GM23338 (cell line): ENCODE measurements at regions not wholly inside any gene's neighbourhood (a gene's known extent, or its start where the extent isn't known, plus 50 kb on each side); places are given as distances from the start of the nearest gene placed in this dataset.

ENCODE experiments used
- ATAC-seq: fragments of 200-7000 bp; cut with Tn5 transposase; 3 replicates; pipeline ENCODE4 v1.9.1; 2020
- DNase-seq: peaks from one replicate; pipeline ENCODE4 v3.0.0-alpha.2; 2015; ENCODE audit warnings: low spot score
- H2AFZ ChIP-seq: fragments of 200-600 bp; sonication (generic); 2 replicates; pipeline ENCODE4 v1.8.0; 2016; ENCODE audit warnings: antibody characterized with exemption, mild to moderate bottlenecking, moderate library complexity
- H3F3A ChIP-seq: fragments of 200-600 bp; sonication (generic); replicated peaks from 2 replicates; pipeline ENCODE4 v1.8.0; 2017; ENCODE audit warnings: antibody characterized with exemption, mixed run types, low read depth
- H3K27ac ChIP-seq: fragments of 200-600 bp; sonication (generic); 2 replicates; pipeline ENCODE4 v1.6.1; 2016; ENCODE audit warnings: low read depth
- H3K27me3 ChIP-seq: fragments of 200-600 bp; sonication (generic); 2 replicates; pipeline ENCODE4 v1.8.0; 2016; ENCODE audit warnings: mild to moderate bottlenecking, mixed run types, moderate library complexity; ENCODE audit not compliant: insufficient read depth
- H3K36me3 ChIP-seq: fragments of 200-600 bp; sonication (generic); 2 replicates; pipeline ENCODE4 v1.8.0; 2016; ENCODE audit warnings: mild to moderate bottlenecking; ENCODE audit not compliant: insufficient read depth
- H3K4me1 ChIP-seq: fragments of 200-600 bp; sonication (generic); 2 replicates; pipeline ENCODE4 v1.8.0; 2016; ENCODE audit warnings: mild to moderate bottlenecking, moderate library complexity; ENCODE audit not compliant: insufficient read depth
- H3K4me2 ChIP-seq: fragments of 200-600 bp; sonication (generic); 2 replicates; pipeline ENCODE4 v1.7.1; 2017; ENCODE audit warnings: mixed run types
- H3K4me3 ChIP-seq: fragments of 200-600 bp; sonication (generic); 2 replicates; pipeline ENCODE4 v1.6.1; 2016; ENCODE audit warnings: mixed run types
- H3K79me2 ChIP-seq: fragments of 200-600 bp; sonication (generic); replicated peaks from 2 replicates; pipeline ENCODE4 v1.8.0; 2017; ENCODE audit warnings: mild to moderate bottlenecking; ENCODE audit not compliant: insufficient read depth
- H3K9me2 ChIP-seq: fragments of 200-600 bp; sonication (generic); 2 replicates; pipeline ENCODE4 v1.8.0; 2017; ENCODE audit not compliant: insufficient read depth
- H4K20me1 ChIP-seq: fragments of 200-600 bp; sonication (generic); replicated peaks from 2 replicates; pipeline ENCODE4 v1.8.0; 2017; ENCODE audit warnings: mild to moderate bottlenecking; ENCODE audit not compliant: insufficient read depth
- H3K27ac Mint-ChIP-seq: 2 replicates; pipeline ENCODE4 v1.8.0; 2020; ENCODE audit warnings: inconsistent platforms, mild to moderate bottlenecking, moderate library complexity, mixed read lengths
- H3K27me3 Mint-ChIP-seq: 3 replicates; pipeline ENCODE4 v1.8.0; 2022; ENCODE audit warnings: low read depth, mild to moderate bottlenecking, moderate library complexity, mixed read lengths, inconsistent platforms; ENCODE audit not compliant: insufficient read depth, poor library complexity
- H3K36me3 Mint-ChIP-seq: 3 replicates; pipeline ENCODE4 v1.8.0; 2021; ENCODE audit warnings: low read depth, mild to moderate bottlenecking, inconsistent platforms, moderate library complexity, mixed read lengths
- H3K4me1 Mint-ChIP-seq: 3 replicates; pipeline ENCODE4 v1.8.0; 2020; ENCODE audit warnings: mild to moderate bottlenecking, inconsistent platforms, mixed read lengths
- H3K4me3 Mint-ChIP-seq: 3 replicates; pipeline ENCODE4 v1.8.0; 2021; ENCODE audit warnings: moderate library complexity, mild to moderate bottlenecking, inconsistent platforms, mixed read lengths
- H3K9me3 Mint-ChIP-seq: 3 replicates; pipeline ENCODE4 v1.8.0; 2020; ENCODE audit warnings: moderate library complexity, mild to moderate bottlenecking, inconsistent platforms, mixed read lengths
- CREB1 ChIP-seq: fragments of 250-450 bp; sonication (Bioruptor Pico); IDR thresholded peaks from 2 replicates; pipeline ENCODE4 v1.5.0; 2020; ENCODE audit warnings: low read depth, mild to moderate bottlenecking, moderate library complexity
- ETS1 ChIP-seq: IDR thresholded peaks from 2 replicates; pipeline ENCODE4 v1.6.1; 2016; ENCODE audit warnings: antibody characterized with exemption
- EZH2 ChIP-seq: fragments of 200-600 bp; sonication (generic); IDR thresholded peaks from one replicate; pipeline ENCODE4 v1.8.0; 2017; ENCODE audit warnings: antibody characterized with exemption, mild to moderate bottlenecking, low read depth; ENCODE audit not compliant: unreplicated experiment
- JUNB ChIP-seq: IDR thresholded peaks from one replicate; pipeline ENCODE4 v1.6.1; 2016; ENCODE audit warnings: antibody characterized with exemption; ENCODE audit not compliant: unreplicated experiment
- NANOG ChIP-seq: IDR thresholded peaks from 2 replicates; pipeline ENCODE4 v1.6.1; 2016; ENCODE audit warnings: antibody characterized with exemption, borderline replicate concordance
- POLR2AphosphoS5 ChIP-seq: IDR thresholded peaks from 2 replicates; pipeline ENCODE4 v1.6.1; 2016; ENCODE audit warnings: antibody characterized with exemption, low read depth
- REST ChIP-seq: IDR thresholded peaks from one replicate; pipeline ENCODE4 v1.6.1; 2018; ENCODE audit warnings: antibody characterized with exemption; ENCODE audit not compliant: unreplicated experiment
- STAT1 ChIP-seq: IDR thresholded peaks from one replicate; pipeline ENCODE4 v1.6.1; 2016; ENCODE audit warnings: antibody characterized with exemption; ENCODE audit not compliant: unreplicated experiment
- ZNF331 ChIP-seq: fragments of 250-450 bp; sonication (Bioruptor Pico); IDR thresholded peaks from 2 replicates; pipeline ENCODE4 v1.5.0; 2020; ENCODE audit warnings: low read depth, mild to moderate bottlenecking, moderate library complexity
- ZNF462 ChIP-seq: fragments of 250-450 bp; sonication (Bioruptor Pico); IDR thresholded peaks from 2 replicates; pipeline ENCODE4 v1.5.0; 2020; ENCODE audit warnings: mild to moderate bottlenecking, moderate library complexity

GRCh38 chr1:182257369-182258063 is 134.1 kb downstream of the GLUL start:
- 0 out of 3 replicates have a peak, but pooled peaks cover 2% of the 10 kb centered on the region for H3K4me1 Mint-ChIP-seq
- Histone ChIP-seq H3K4me2 (no peak overlapping the region), H2AFZ (0 out of 2 replicates have a peak overlapping the region, but pooled peaks have one; percentile 14), H3K36me3 (no peaks in the 10 kb centered on the region), H3K27me3 (no peaks in the 10 kb centered on the region), H3K4me3 (no peak overlapping the region), H3K9me2 (no peaks in the 10 kb centered on the region), H4K20me1 (no peaks in the 10 kb centered on the region), H3K79me2 (no peaks in the 10 kb centered on the region), H3F3A (no peaks in the 10 kb centered on the region), H3K4me1 (no peaks in the 10 kb centered on the region), H3K27ac (no peak overlapping the region)
- DNase-seq (no peak), ATAC-seq (no peak)
- no peak overlapping the region for H3K27ac Mint-ChIP-seq
- TF ChIP-seq NANOG: no peak
- H3K27me3 Mint-ChIP-seq: peaks cover 3% of the 10 kb centered on the region
- no peak overlapping the region for H3K4me3 Mint-ChIP-seq
- H3K36me3 Mint-ChIP-seq: no peaks in the 10 kb centered on the region
- no peaks in the 10 kb centered on the region for H3K9me3 Mint-ChIP-seq

GRCh38 chr1:182256931-182257330 is 134.7 kb downstream of the GLUL start:
- Mint-ChIP-seq H3K36me3 (no peaks in the 10 kb centered on the region), H3K27ac (no peak overlapping the region), H3K4me3 (no peak overlapping the region), H3K4me1 (no peaks in the 10 kb centered on the region), H3K27me3 (peaks cover 3% of the 10 kb centered on the region), H3K9me3 (no peaks in the 10 kb centered on the region)
- ATAC-seq (no peak), DNase-seq (no peak)
- Histone ChIP-seq H3K79me2 (no peaks in the 10 kb centered on the region), H3K4me1 (no peaks in the 10 kb centered on the region), H3K36me3 (no peaks in the 10 kb centered on the region), H4K20me1 (no peaks in the 10 kb centered on the region), H3K4me2 (no peak overlapping the region), H3K27ac (no peak overlapping the region), H3K27me3 (no peaks in the 10 kb centered on the region), H3K4me3 (no peak overlapping the region), H2AFZ (no peak overlapping the region), H3F3A (no peaks in the 10 kb centered on the region), H3K9me2 (no peaks in the 10 kb centered on the region)
- no peak for TF ChIP-seq NANOG
- no peak for TF ChIP-seq CREB1 (CRISPR knock-in tag)
- no peak for TF ChIP-seq ZNF331
- TF ChIP-seq ZNF462: no peak
- no peak for TF ChIP-seq REST
- no peak for TF ChIP-seq ETS1
- TF ChIP-seq STAT1: no peak
- no peak for TF ChIP-seq EZH2
- TF ChIP-seq JUNB: no peak
- TF ChIP-seq POLR2AphosphoS5: no peak
